ENCODE measurements at regions not wholly inside any gene's neighbourhood (a gene's known extent, or its start where the extent isn't known, plus 50 kb on each side); places are given as distances from the start of the nearest gene placed in this dataset.

- no peak for TF ChIP-seq ZNF425 (CRISPR knock-in tag; conservative IDR thresholded peaks at IDR 0.05)
- no peak for TF ChIP-seq MYBL2 (CRISPR knock-in tag; IDR thresholded peaks at IDR 0.05)
Measured at GRCh38 chr18:65659312-65659711, 91.5 kb upstream of the CDH7 start (continued).

DNA sequence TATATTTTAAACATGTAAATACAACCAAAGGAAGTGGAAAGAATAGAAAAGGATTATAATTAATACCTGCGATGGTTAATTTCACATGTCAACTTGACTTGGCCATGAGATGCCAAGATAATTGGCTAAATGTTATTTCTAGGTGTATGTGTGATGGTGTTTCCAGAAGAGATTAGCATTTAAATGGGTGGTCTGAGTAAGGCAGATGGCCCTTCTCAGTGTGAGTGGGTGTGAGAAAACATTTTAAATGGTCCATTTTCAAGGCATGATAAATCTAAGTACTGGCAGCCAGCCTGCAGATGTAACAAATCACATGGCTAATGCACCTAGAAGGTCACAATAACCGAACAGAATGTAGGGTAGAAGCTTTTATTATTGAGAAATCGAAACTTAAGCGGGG is 99.6 kb upstream of the CDH7 start:
- Mint-ChIP-seq H3K4me1 (peaks cover 5% of the 10 kb centered on the region), H3K27ac (no peak overlapping the region), H3K36me3 (no peaks in the 10 kb centered on the region), H3K9me3 (no peaks in the 10 kb centered on the region), H3K4me3 (no peak overlapping the region), H3K27me3 (ENCODE audit: low read depth) (no peaks in the 10 kb centered on the region)
- no peak for DNase-seq (ENCODE audit: low spot score)
- POLR2A ChIA-PET = no interaction called here
- TF ChIP-seq USF2 (CRISPR knock-in tag; IDR thresholded peaks at IDR 0.05) (no peak), NFATC4 (CRISPR knock-in tag; IDR thresholded peaks at IDR 0.05) (no peak), SP1 (CRISPR knock-in tag; conservative IDR thresholded peaks at IDR 0.05) (no peak), CBFB (CRISPR knock-in tag; IDR thresholded peaks at IDR 0.05; ENCODE audit: low read depth) (no peak), TP53 (CRISPR knock-in tag; IDR thresholded peaks at IDR 0.05) (no peak), OVOL2 (CRISPR knock-in tag; IDR thresholded peaks at IDR 0.05; ENCODE audit: borderline replicate concordance) (no peak), ZNF219 (CRISPR knock-in tag; IDR thresholded peaks at IDR 0.05; ENCODE audit: borderline replicate concordance) (no peak), EMX1 (CRISPR knock-in tag; IDR thresholded peaks at IDR 0.05) (no peak)
- TF ChIP-seq, protein P1, sequence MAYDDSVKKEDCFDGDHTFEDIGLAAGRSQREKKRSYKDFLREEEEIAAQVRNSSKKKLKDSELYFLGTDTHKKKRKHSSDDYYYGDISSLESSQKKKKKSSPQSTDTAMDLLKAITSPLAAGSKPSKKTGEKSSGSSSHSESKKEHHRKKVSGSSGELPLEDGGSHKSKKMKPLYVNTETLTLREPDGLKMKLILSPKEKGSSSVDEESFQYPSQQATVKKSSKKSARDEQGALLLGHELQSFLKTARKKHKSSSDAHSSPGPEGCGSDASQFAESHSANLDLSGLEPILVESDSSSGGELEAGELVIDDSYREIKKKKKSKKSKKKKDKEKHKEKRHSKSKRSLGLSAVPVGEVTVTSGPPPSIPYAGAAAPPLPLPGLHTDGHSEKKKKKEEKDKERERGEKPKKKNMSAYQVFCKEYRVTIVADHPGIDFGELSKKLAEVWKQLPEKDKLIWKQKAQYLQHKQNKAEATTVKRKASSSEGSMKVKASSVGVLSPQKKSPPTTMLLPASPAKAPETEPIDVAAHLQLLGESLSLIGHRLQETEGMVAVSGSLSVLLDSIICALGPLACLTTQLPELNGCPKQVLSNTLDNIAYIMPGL (CRISPR knock-in tag; IDR thresholded peaks at IDR 0.05) = no peak
- TF ChIP-seq, protein P2, sequence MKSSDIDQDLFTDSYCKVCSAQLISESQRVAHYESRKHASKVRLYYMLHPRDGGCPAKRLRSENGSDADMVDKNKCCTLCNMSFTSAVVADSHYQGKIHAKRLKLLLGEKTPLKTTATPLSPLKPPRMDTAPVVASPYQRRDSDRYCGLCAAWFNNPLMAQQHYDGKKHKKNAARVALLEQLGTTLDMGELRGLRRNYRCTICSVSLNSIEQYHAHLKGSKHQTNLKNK (CRISPR knock-in tag; IDR thresholded peaks at IDR 0.05) = no peak
- no peak for ATAC-seq
- CTCF ChIA-PET = no interaction called here

DNA sequence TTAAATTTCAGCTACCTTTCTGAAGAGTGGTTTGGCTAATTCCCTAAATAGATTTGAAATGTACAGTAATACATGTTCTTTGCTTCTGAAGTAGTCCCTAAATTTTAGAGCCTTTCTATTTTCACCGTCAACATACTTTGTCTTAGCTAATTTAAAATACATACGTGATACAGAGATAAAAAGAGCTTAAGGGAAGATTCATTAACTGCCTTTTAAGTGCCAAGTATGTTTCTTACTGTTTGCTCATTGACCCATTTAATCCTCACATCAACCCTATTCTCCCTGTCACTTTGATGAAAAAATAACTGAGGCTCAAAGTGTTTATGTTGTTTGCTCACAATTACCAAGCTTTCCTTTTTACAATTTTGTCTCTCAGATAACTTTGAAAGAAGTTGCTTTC is 118.6 kb upstream of the CDH7 start:
- no peaks in the 10 kb centered on the region for H3K27me3 Mint-ChIP-seq (ENCODE audit: low read depth)
- H3K4me1 Mint-ChIP-seq = no peaks in the 10 kb centered on the region
- no peaks in the 10 kb centered on the region for H3K9me3 Mint-ChIP-seq
- ChIA-PET POLR2A (no interaction called here), CTCF (no interaction called here)
- DNase-seq (ENCODE audit: low spot score) (no peak), ATAC-seq (no peak)
- H3K4me3 Mint-ChIP-seq = no peak overlapping the region
- TF ChIP-seq, protein P3, sequence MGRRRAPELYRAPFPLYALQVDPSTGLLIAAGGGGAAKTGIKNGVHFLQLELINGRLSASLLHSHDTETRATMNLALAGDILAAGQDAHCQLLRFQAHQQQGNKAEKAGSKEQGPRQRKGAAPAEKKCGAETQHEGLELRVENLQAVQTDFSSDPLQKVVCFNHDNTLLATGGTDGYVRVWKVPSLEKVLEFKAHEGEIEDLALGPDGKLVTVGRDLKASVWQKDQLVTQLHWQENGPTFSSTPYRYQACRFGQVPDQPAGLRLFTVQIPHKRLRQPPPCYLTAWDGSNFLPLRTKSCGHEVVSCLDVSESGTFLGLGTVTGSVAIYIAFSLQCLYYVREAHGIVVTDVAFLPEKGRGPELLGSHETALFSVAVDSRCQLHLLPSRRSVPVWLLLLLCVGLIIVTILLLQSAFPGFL (CRISPR knock-in tag; IDR thresholded peaks at IDR 0.05; ENCODE audit: borderline replicate concordance) = no peak
- no peak for TF ChIP-seq ZNF396 (CRISPR knock-in tag; IDR thresholded peaks at IDR 0.05; ENCODE audit: borderline replicate concordance)
- no peak for TF ChIP-seq SOX15 (CRISPR knock-in tag; IDR thresholded peaks at IDR 0.05)
- TF ChIP-seq, protein P1 (CRISPR knock-in tag; IDR thresholded peaks at IDR 0.05) = no peak
- H3K27ac Mint-ChIP-seq = no peak overlapping the region
- H3K36me3 Mint-ChIP-seq = no peaks in the 10 kb centered on the region
